ENCODE measurements at regions not wholly inside any gene's neighbourhood (a gene's known extent, or its start where the extent isn't known, plus 50 kb on each side); places are given as distances from the start of the nearest gene placed in this dataset.

- Mint-ChIP-seq H3K4me1 (no peaks in the 10 kb centered on the region), H3K36me3 (ENCODE audit: low read depth) (no peaks in the 10 kb centered on the region), H3K27me3 (no peaks in the 10 kb centered on the region), H3K9me3 (no peaks in the 10 kb centered on the region), H3K4me3 (no peak overlapping the region), H3K27ac (no peak overlapping the region)
- no peak for DNase-seq
- ChIA-PET CTCF (no interaction called here), POLR2A (no interaction called here)
These were observed 288.8 kb downstream of the CENPC start for GRCh38 chr4:67256388-67257043.

GRCh38 chr4:67250131-67250896 is 295.0 kb downstream of the CENPC start:
- H3K36me3 Mint-ChIP-seq (ENCODE audit: low read depth), result no peaks in the 10 kb centered on the region
- no peak for DNase-seq
- peaks cover 3% of the 10 kb centered on the region for H3K27me3 Mint-ChIP-seq
- H3K27ac Mint-ChIP-seq, result no peak overlapping the region
- no peaks in the 10 kb centered on the region for H3K9me3 Mint-ChIP-seq
- no peaks in the 10 kb centered on the region for H3K4me1 Mint-ChIP-seq
- H3K4me3 Mint-ChIP-seq, result no peak overlapping the region
- POLR2A ChIA-PET, result no interaction called here
- CTCF ChIA-PET, result no interaction called here

GRCh38 chr4:67236788-67237187 is 308.5 kb downstream of the CENPC start:
- H3K9me3 Mint-ChIP-seq, result no peaks in the 10 kb centered on the region
- POLR2A ChIA-PET, result no interaction called here
- H3K4me3 Mint-ChIP-seq, result no peak overlapping the region

GRCh38 chr4:67236318-67236717 is 309.0 kb downstream of the CENPC start:
- ChIA-PET POLR2A (no interaction called here), CTCF (no interaction called here)
- H3K9me3 Mint-ChIP-seq, result no peaks in the 10 kb centered on the region
- no peak for DNase-seq
- no peak overlapping the region for H3K27ac Mint-ChIP-seq
- H3K27me3 Mint-ChIP-seq, result no peaks in the 10 kb centered on the region
- H3K4me3 Mint-ChIP-seq, result no peak overlapping the region
- H3K4me1 Mint-ChIP-seq, result no peaks in the 10 kb centered on the region
- no peaks in the 10 kb centered on the region for H3K36me3 Mint-ChIP-seq (ENCODE audit: low read depth)

More at GRCh38 chr4:67236788-67237187, 308.5 kb downstream of the CENPC start:
- Mint-ChIP-seq H3K4me1 (no peaks in the 10 kb centered on the region), H3K27ac (no peak overlapping the region), H3K27me3 (no peaks in the 10 kb centered on the region), H3K36me3 (ENCODE audit: low read depth) (no peaks in the 10 kb centered on the region)
- no peak for DNase-seq
- CTCF ChIA-PET, result no interaction called here

GRCh38 chr4:67234296-67234695 is 311.0 kb downstream of the CENPC start:
- CTCF ChIA-PET, result no interaction called here
- no peaks in the 10 kb centered on the region for H3K9me3 Mint-ChIP-seq
- H3K36me3 Mint-ChIP-seq (ENCODE audit: low read depth), result no peaks in the 10 kb centered on the region
- POLR2A ChIA-PET, result no interaction called here
- no peak overlapping the region for H3K27ac Mint-ChIP-seq
- no peaks in the 10 kb centered on the region for H3K27me3 Mint-ChIP-seq
- no peak for DNase-seq
- H3K4me3 Mint-ChIP-seq, result no peak overlapping the region
- H3K4me1 Mint-ChIP-seq, result no peaks in the 10 kb centered on the region

DNA sequence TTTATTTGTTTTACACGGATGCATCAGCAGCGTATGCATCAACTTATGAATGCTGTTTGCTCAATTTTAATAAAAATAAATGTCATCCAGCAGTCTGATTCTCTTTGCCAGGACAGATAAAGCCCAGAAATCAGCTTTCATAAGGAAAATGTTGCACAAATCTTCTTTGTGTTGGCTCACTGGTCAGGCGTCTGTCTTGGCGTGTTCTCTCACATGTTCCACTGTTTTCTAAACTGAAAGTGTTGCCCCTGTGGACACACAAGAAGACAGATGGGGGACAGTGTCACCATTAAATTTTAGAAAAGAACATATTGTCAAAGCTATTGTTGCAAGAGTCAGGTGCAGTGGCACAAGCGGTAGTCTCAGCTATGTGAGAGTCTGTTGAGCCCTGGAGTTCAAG is 316.2 kb downstream of the CENPC start:
- CTCF ChIA-PET, result no interaction called here
- Mint-ChIP-seq H3K9me3 (peaks cover 3% of the 10 kb centered on the region), H3K27me3 (no peaks in the 10 kb centered on the region), H3K4me3 (no peak overlapping the region), H3K36me3 (ENCODE audit: low read depth) (no peaks in the 10 kb centered on the region), H3K27ac (no peak overlapping the region), H3K4me1 (no peaks in the 10 kb centered on the region)
- no peak for DNase-seq
- POLR2A ChIA-PET, result no interaction called here

- ChIA-PET CTCF (no interaction called here), POLR2A (no interaction called here)
- no peaks in the 10 kb centered on the region for H3K9me3 Mint-ChIP-seq
- H3K36me3 Mint-ChIP-seq (ENCODE audit: low read depth), result no peaks in the 10 kb centered on the region
- no peak overlapping the region for H3K27ac Mint-ChIP-seq
- H3K4me1 Mint-ChIP-seq, result no peaks in the 10 kb centered on the region
- no peak overlapping the region for H3K4me3 Mint-ChIP-seq
- H3K27me3 Mint-ChIP-seq, result no peaks in the 10 kb centered on the region
- DNase-seq, result no peak
These were observed 324.4 kb downstream of the CENPC start for GRCh38 chr4:67220861-67221260.

- no peak overlapping the region for H3K4me3 Mint-ChIP-seq
- POLR2A ChIA-PET, result no interaction called here
- H3K4me1 Mint-ChIP-seq, result no peaks in the 10 kb centered on the region
- no peaks in the 10 kb centered on the region for H3K27me3 Mint-ChIP-seq
- no peak for DNase-seq
- no peak overlapping the region for H3K27ac Mint-ChIP-seq
- no peaks in the 10 kb centered on the region for H3K36me3 Mint-ChIP-seq (ENCODE audit: low read depth)
- CTCF ChIA-PET, result no interaction called here
- no peaks in the 10 kb centered on the region for H3K9me3 Mint-ChIP-seq
These were observed 326.4 kb downstream of the CENPC start for GRCh38 chr4:67218883-67219282.

DNA sequence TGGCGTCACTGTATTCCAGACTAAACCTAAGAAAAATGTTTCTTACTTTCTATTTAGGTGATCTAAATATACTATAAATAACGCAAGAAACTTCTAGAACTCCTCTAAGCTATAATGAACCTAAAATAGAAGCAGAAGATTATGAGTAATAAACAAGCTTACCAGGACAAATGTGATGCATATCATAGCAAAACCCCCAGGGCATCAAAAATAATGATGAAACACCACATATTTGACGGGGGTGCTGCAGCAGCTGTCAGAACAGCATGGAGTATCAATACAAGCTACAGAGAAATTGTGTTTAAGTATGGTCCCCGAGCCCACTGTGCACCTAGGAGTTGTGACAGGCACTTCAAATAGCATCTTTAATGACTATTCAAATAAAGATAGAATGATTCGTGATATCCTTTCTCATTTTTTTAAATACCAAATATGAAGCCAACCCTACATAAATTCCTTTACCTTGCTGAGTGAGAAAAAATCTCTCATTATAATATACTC is 337.3 kb downstream of the CENPC start:
- ChIA-PET CTCF (no interaction called here), POLR2A (no interaction called here)

GRCh38 chr4:67204441-67204840 is 340.9 kb downstream of the CENPC start:
- DNase-seq, result no peak
- H3K4me3 Mint-ChIP-seq, result no peak overlapping the region
- H3K36me3 Mint-ChIP-seq (ENCODE audit: low read depth), result no peaks in the 10 kb centered on the region
- no peak overlapping the region for H3K27ac Mint-ChIP-seq
- ChIA-PET POLR2A (interaction anchor here (0.6 kb wide), 1 partner anchor 12 kb away, joined by 3 read pairs; no protein-coding TSS in a partner anchor), CTCF (no interaction called here)
- no peaks in the 10 kb centered on the region for H3K4me1 Mint-ChIP-seq
- no peaks in the 10 kb centered on the region for H3K27me3 Mint-ChIP-seq
- H3K9me3 Mint-ChIP-seq, result no peaks in the 10 kb centered on the region

More for the DNA sequence above, 337.3 kb downstream of the CENPC start:
- Mint-ChIP-seq H3K4me3 (no peak overlapping the region), H3K36me3 (ENCODE audit: low read depth) (no peaks in the 10 kb centered on the region), H3K9me3 (no peaks in the 10 kb centered on the region), H3K27me3 (no peaks in the 10 kb centered on the region), H3K27ac (no peak overlapping the region), H3K4me1 (no peaks in the 10 kb centered on the region)
- no peak for DNase-seq

DNA sequence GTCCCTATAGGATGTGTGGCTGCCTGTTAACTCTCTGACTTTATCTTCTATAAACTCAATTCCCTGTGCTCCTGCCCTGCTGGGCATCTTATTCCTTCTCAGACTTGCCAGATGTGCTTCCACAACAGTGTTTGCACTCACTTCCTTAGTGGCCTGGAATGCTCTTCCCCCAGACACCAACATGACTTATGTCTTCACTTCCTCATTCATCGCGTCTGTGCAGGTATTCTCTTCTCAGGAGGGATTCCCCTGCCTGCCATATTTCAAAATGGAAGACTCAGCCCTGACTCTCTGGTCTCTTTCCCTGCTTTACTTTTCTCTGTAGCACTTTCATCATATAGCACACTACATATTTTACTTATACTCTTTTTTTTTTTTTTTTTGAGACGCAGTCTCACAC is 344.0 kb downstream of the CENPC start:
- DNase-seq, result no peak
- CTCF ChIA-PET, result no interaction called here
- POLR2A ChIA-PET, result no interaction called here
- no peaks in the 10 kb centered on the region for H3K4me1 Mint-ChIP-seq
- no peak overlapping the region for H3K4me3 Mint-ChIP-seq
- no peak overlapping the region for H3K27ac Mint-ChIP-seq
- no peaks in the 10 kb centered on the region for H3K9me3 Mint-ChIP-seq
- no peaks in the 10 kb centered on the region for H3K36me3 Mint-ChIP-seq (ENCODE audit: low read depth)
- no peaks in the 10 kb centered on the region for H3K27me3 Mint-ChIP-seq

DNA sequence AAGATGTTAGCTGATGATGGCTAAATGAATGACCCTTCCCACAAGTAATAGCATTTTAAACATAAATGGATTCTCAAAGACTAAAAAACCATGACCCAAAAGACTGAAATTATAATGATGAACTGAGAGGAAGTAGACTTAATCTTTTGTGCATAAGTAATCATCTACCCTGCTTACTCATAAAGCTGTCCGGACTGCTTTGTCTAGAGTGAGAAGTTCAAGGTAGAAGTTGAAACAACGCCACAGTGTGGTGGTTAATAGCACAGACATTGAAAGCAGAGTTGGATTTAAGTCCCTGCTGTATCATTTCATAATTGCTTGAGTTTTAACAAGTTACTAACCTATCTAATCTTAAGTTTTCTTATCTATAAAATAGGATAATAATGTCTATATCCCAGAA is 346.6 kb downstream of the CENPC start:
- POLR2A ChIA-PET, result no interaction called here

GRCh38 chr4:67167849-67168248 is 377.5 kb downstream of the CENPC start:
- Mint-ChIP-seq H3K9me3 (no peaks in the 10 kb centered on the region), H3K27me3 (no peaks in the 10 kb centered on the region), H3K36me3 (ENCODE audit: low read depth) (no peaks in the 10 kb centered on the region), H3K4me3 (no peak overlapping the region), H3K4me1 (no peaks in the 10 kb centered on the region), H3K27ac (no peak overlapping the region)
- CTCF ChIA-PET, result no interaction called here
- DNase-seq, result no peak
- POLR2A ChIA-PET, result no interaction called here

More for the DNA sequence above, 346.6 kb downstream of the CENPC start:
- no peaks in the 10 kb centered on the region for H3K4me1 Mint-ChIP-seq
- no peaks in the 10 kb centered on the region for H3K9me3 Mint-ChIP-seq
- CTCF ChIA-PET, result no interaction called here
- no peak overlapping the region for H3K4me3 Mint-ChIP-seq
- no peak for DNase-seq
- H3K27ac Mint-ChIP-seq, result no peak overlapping the region
- H3K36me3 Mint-ChIP-seq (ENCODE audit: low read depth), result no peaks in the 10 kb centered on the region
- H3K27me3 Mint-ChIP-seq, result no peaks in the 10 kb centered on the region

DNA sequence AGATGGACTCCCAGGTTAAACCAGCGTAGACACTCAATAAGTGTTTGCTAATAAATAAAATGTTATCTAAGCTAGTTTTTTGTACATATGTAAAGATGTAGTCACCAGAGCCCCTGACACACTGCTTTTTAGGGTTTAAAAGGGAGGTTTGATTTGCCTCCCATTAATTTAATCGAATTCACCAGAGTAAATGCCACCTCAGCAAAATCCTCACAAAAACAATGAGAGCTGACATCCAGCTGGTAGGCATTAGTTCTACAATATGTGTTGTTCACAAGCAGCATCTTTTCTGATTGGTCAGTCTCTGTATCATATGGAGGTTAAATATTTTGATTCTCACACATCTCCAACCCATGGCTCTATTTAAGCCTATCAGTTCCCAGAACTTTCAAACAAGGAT is 382.6 kb downstream of the CENPC start:
- ChIA-PET POLR2A (no interaction called here), CTCF (no interaction called here)
- Mint-ChIP-seq H3K36me3 (ENCODE audit: low read depth) (no peaks in the 10 kb centered on the region), H3K4me3 (no peak overlapping the region), H3K9me3 (no peaks in the 10 kb centered on the region), H3K27me3 (no peaks in the 10 kb centered on the region), H3K27ac (no peak overlapping the region), H3K4me1 (no peaks in the 10 kb centered on the region)
- DNase-seq, result no peak

Measured in activated CD4-positive, alpha-beta T cell treated with anti-CD3 and anti-CD28 coated beads, Interleukin-2, amount 10 ng/mL, durations not matched to agents 7 days and 5 days (primary cell).